Chondrocyte (in vitro differentiated cells): ENCODE measurements at regions not wholly inside any gene's neighbourhood (a gene's known extent, or its start where the extent isn't known, plus 50 kb on each side); places are given as distances from the start of the nearest gene placed in this dataset.

Experiments
- DNase-seq: peaks from one replicate; pipeline ENCODE4 v3.0.0; 2021; ENCODE audit warnings: mixed read lengths, low spot score
- H3K27ac Mint-ChIP-seq: one replicate; pipeline ENCODE4 v1.8.0; 2021; ENCODE audit warnings: mild to moderate bottlenecking, moderate library complexity, mixed read lengths; ENCODE audit not compliant: unreplicated experiment
- H3K27me3 Mint-ChIP-seq: 2 replicates; pipeline ENCODE4 v1.8.0; 2021; ENCODE audit warnings: low read depth, mixed read lengths
- H3K36me3 Mint-ChIP-seq: 2 replicates; pipeline ENCODE4 v1.8.0; 2021; ENCODE audit warnings: low read depth, mixed read lengths
- H3K4me1 Mint-ChIP-seq: 2 replicates; pipeline ENCODE4 v1.8.0; 2021; ENCODE audit warnings: low read depth, mild to moderate bottlenecking, mixed read lengths
- H3K4me3 Mint-ChIP-seq: one replicate; pipeline ENCODE4 v1.8.0; 2021; ENCODE audit warnings: mild to moderate bottlenecking, moderate library complexity, mixed read lengths; ENCODE audit not compliant: unreplicated experiment
- H3K9me3 Mint-ChIP-seq: 2 replicates; pipeline ENCODE4 v1.8.0; 2021; ENCODE audit warnings: low read depth, mixed read lengths
- TF ChIP-seq, protein P1 (sequence below): fragments of 200-600 bp; sonication (generic); IDR thresholded peaks from 2 replicates; pipeline ENCODE4 v1.5.0; 2021; ENCODE audit warnings: antibody characterized with exemption, mild to moderate bottlenecking, moderate library complexity

DNA sequence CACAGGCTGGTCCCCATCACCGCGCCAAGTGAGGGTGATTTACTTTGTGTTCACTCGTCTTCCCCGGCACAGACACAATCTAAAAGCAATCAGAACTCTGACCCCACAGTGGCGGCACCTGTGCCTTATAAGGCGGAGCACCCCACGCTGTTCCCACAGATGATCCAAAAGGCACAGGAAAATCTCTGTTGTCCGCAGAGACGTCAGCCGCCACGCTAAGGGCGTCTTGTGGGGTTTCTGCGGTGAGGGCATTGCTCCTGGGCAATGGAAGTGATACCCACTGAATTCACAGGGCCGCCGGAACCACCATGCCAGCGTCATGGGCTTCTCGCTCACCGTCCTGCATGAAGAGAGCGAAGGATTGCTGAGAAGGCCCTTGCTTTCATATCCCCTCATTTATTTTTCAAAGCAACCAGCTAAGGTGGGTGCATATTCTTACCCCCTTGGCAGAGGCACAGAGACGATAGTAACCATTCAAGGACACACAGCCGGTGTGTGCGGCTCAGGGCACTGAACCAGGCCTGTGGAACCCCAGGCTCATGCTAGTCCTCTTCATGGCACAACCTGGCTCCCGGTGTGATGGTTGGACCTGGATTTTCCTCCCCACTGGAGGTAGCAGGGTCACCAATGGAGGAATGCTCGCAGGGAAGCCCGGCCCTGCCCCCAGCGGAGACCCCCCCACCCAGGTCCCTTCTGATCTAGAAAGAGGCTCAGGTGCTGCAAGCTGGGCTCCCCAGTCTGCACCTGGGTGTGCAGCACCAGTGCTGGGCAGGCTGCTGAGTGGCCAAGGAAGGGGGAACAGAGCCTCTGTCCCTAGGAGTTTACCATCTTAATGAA is 279.0 kb downstream of the TCERG1L start:
- Mint-ChIP-seq H3K27me3 (no peaks in the 10 kb centered on the region), H3K4me1 (no peaks in the 10 kb centered on the region), H3K4me3 (no peak overlapping the region), H3K36me3 (no peaks in the 10 kb centered on the region), H3K27ac (no peak overlapping the region), H3K9me3 (peaks cover 25% of the 10 kb centered on the region)
- DNase-seq: peak; percentile 63
- TF ChIP-seq, protein P1, sequence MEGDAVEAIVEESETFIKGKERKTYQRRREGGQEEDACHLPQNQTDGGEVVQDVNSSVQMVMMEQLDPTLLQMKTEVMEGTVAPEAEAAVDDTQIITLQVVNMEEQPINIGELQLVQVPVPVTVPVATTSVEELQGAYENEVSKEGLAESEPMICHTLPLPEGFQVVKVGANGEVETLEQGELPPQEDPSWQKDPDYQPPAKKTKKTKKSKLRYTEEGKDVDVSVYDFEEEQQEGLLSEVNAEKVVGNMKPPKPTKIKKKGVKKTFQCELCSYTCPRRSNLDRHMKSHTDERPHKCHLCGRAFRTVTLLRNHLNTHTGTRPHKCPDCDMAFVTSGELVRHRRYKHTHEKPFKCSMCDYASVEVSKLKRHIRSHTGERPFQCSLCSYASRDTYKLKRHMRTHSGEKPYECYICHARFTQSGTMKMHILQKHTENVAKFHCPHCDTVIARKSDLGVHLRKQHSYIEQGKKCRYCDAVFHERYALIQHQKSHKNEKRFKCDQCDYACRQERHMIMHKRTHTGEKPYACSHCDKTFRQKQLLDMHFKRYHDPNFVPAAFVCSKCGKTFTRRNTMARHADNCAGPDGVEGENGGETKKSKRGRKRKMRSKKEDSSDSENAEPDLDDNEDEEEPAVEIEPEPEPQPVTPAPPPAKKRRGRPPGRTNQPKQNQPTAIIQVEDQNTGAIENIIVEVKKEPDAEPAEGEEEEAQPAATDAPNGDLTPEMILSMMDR: no peak

DNA sequence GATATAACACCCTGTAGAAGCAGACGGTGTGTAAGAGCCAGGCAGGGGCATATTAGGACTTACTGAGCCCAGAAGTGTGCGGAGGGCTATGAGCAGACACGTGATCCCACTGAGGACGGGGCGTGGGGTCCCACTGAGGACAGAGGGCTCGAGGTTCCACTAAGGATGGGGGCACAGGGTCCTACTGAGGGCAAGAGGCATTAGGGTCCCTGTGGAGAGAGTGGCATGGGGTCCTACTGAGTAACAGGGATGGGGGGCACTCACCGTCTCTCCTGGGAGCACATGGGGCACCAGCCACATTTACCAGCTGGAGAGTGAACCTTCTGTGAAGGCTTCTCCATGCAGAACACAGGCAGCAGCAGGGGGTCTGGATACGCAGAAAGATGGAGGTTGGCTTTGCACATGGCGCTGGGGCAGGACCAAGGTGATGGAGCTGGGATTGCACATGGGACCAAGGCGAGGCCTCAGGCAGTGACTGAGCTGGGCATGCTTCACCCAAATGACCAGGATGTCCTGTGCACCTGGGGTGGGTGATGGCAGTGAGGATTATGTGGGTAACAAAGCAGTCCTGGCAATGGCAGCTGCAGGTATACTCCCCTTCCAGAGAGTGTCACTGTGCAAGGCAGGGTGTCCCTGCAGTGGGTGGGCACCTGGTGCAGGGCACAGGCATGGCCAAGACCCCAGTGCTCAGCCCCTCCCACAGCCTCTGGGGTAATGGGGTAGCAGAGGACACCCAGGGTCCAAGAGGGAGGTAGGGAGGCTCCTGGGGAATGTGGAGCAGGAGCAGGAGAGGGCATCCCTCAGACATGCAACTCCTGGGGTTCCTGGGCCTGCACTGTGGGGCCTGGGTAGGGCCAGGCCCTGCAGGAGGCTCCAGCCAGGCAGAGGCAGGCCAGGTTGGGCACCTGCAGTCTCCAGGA is 278.1 kb downstream of the TCERG1L start:
- peak; percentile 65 for DNase-seq
- Mint-ChIP-seq H3K9me3 (peaks cover 29% of the 10 kb centered on the region), H3K36me3 (no peaks in the 10 kb centered on the region), H3K4me1 (no peaks in the 10 kb centered on the region), H3K27ac (no peak overlapping the region), H3K4me3 (no peak overlapping the region), H3K27me3 (no peaks in the 10 kb centered on the region)
- TF ChIP-seq, protein P1: no peak

DNA sequence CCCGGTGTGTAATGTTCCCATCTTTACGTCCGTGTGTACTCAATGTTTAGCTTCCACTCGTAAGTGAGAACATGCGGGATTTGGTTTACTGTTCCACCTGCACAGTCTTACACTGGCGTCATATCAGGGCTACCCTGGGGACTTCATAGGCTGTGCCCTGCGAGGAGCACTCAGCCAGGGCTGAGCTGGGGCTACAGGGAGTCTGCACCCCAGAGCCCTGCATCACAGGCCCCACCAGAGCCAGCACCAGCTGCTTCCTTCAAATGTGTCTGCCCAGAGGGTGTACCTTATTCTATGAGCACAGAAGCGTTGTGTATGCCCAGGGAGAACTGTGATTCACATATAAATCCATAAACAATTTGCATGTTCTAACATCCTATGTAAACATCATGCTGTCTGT is 277.1 kb downstream of the TCERG1L start:
- no peaks in the 10 kb centered on the region for H3K4me1 Mint-ChIP-seq
- H3K36me3 Mint-ChIP-seq: no peaks in the 10 kb centered on the region
- H3K27ac Mint-ChIP-seq: no peak overlapping the region
- peaks cover 34% of the 10 kb centered on the region for H3K9me3 Mint-ChIP-seq
- DNase-seq: peak; percentile 41
- no peak overlapping the region for H3K4me3 Mint-ChIP-seq
- H3K27me3 Mint-ChIP-seq: no peaks in the 10 kb centered on the region
- TF ChIP-seq, protein P1: no peak

DNA sequence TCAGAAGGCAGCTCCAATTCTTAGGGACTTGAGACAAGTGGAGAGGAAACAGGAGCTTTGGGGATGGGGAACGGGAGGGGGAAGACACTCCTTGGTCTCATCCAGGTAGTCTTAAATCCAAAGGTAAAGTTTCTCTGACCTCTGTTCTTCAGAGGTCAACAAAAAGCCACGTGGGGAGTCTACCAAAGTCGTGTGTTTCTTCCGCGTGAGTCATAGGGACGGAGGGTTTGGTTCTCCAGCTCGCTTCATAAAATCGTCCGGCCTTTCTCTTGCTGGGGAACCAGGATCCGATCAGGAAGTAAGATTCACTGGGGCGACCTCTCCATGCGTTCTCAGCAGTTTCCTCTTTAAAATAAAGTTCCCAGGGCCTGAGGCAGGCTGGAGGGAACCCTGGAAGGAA is 275.7 kb downstream of the TCERG1L start:
- TF ChIP-seq, protein P1: no peak
- Mint-ChIP-seq H3K27ac (no peak overlapping the region), H3K36me3 (no peaks in the 10 kb centered on the region), H3K4me3 (no peak overlapping the region), H3K27me3 (no peaks in the 10 kb centered on the region), H3K4me1 (no peaks in the 10 kb centered on the region), H3K9me3 (peaks cover 36% of the 10 kb centered on the region)
- peak; percentile 37 for DNase-seq

DNA sequence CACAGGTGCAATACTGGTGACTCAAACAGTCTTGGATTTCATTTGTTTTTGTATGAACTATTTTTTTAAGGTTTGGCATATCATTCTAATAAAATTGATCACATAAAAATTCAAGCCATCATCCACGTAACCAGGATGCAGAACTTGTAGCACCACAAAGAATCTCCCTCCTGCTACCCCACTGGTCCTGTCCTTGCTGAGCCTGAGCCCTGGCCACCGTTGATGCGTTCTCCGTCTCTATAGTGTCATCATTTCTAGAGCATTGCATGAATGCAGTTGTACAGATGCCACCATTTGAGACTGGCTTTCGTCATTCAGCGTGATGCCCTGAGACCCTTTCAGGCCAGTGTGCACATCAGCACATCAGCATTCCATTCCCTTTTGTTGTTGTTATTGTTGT is 273.5 kb downstream of the TCERG1L start:
- Mint-ChIP-seq H3K4me3 (no peak overlapping the region), H3K27me3 (no peaks in the 10 kb centered on the region), H3K4me1 (no peaks in the 10 kb centered on the region), H3K27ac (no peak overlapping the region), H3K9me3 (peaks cover 31% of the 10 kb centered on the region), H3K36me3 (no peaks in the 10 kb centered on the region)
- peak; percentile 25 for DNase-seq
- TF ChIP-seq, protein P1: no peak
